Prostate gland (tissue), 2 donors: ENCODE measurements at regions not wholly inside any gene's neighbourhood (a gene's known extent, or its start where the extent isn't known, plus 50 kb on each side); places are given as distances from the start of the nearest gene placed in this dataset.

Experiments used
- DNase-seq: peaks from one replicate; pipeline ENCODE4 v3.0.0-alpha.2; 2019; ENCODE audit warnings: low spot score
- H3K27ac ChIP-seq, 2 donors: fragments of 200-600 bp; sonication (generic); 2 replicates each; pipeline ENCODE4 v1.5.1; 2017 to 2019
- H3K27me3 ChIP-seq: fragments of 200-600 bp; sonication (generic); replicated peaks from 2 replicates; pipeline ENCODE4 v1.5.1; 2019; ENCODE audit not compliant: insufficient read depth
- H3K36me3 ChIP-seq, 2 donors: fragments of 200-600 bp; sonication (generic); 1 replicate in 1 of 2; 2 replicates in 1 of 2; pipeline versions ENCODE4 v1.5.1 to v1.8.1; 2017 to 2019
- H3K4me1 ChIP-seq: fragments of 200-600 bp; sonication (generic); replicated peaks from 2 replicates; pipeline ENCODE4 v1.5.1; 2019
- H3K4me3 ChIP-seq, 2 donors: fragments of 200-600 bp; sonication (generic); 2 replicates each; pipeline ENCODE4 v1.5.1; 2017 to 2019
- H3K9me3 ChIP-seq: fragments of 200-600 bp; sonication (generic); 2 replicates; pipeline ENCODE4 v1.5.1; 2017
- CTCF ChIP-seq, 4 experiments: fragments of 200-600 bp in 2 of 4; fragments of 450-650 bp in 2 of 4; sonication (generic) in 2 of 4; IDR thresholded peaks; 1 replicate in 3 of 4; 2 replicates in 1 of 4; pipeline ENCODE4 v1.5.1; 2016 to 2019; ENCODE audit warnings: antibody characterized with exemption in 4 of 4, mild to moderate bottlenecking in 2 of 4, moderate library complexity in 2 of 4
- POLR2A ChIP-seq: fragments of 450-650 bp; IDR thresholded peaks from one replicate; pipeline ENCODE4 v1.6.1; 2016; ENCODE audit warnings: antibody characterized with exemption, mild to moderate bottlenecking
- POLR2AphosphoS5 ChIP-seq: sonication (generic); formaldehyde crosslinking; IDR thresholded peaks from one replicate; pipeline ENCODE4 v1.6.1; 2017; ENCODE audit warnings: antibody characterized with exemption
- WGBS: methylation state at CpG from one replicate; pipeline ENCODE4 v1.1.5; 2018; 5-methylcytosine and 5-hydroxymethylcytosine counted together
- intact Hi-C: fragments of 100-400 bp; cut with DNase I; formaldehyde crosslinking; loops from one replicate; pipeline ENCODE4 v1.14.2; 2022

GRCh38 chr4:20576861-20577260 is 123.4 kb upstream of the PACRGL start:
- Histone ChIP-seq H3K9me3 (no peaks in the 10 kb centered on the region), H3K36me3 (no peaks in the 10 kb centered on the region), H3K4me1 (no peaks in the 10 kb centered on the region), H3K4me3 (no peak overlapping the region), H3K27me3 (no peaks in the 10 kb centered on the region), H3K27ac (no peak overlapping the region)
- DNase-seq, result no peak
- intact Hi-C loops, result no loop called here
- no peak for TF ChIP-seq POLR2AphosphoS5
- no peak for TF ChIP-seq CTCF (IDR thresholded peaks at IDR 0.05)
- no peak for TF ChIP-seq POLR2A

GRCh38 chr4:20577702-20578101 is 122.6 kb upstream of the PACRGL start:
- intact Hi-C loops, result no loop called here
- H3K27me3 ChIP-seq, result no peaks in the 10 kb centered on the region
- WGBS, result 89% methylated on average over 2 of the region's 2 CpGs

GRCh38 chr4:20580907-20581306 is 119.4 kb upstream of the PACRGL start:
- WGBS, result 87% methylated on average over 2 of the region's 2 CpGs
- H3K27me3 ChIP-seq, result no peaks in the 10 kb centered on the region
- no peak overlapping the region for H3K27ac ChIP-seq
- H3K4me1 ChIP-seq, result no peaks in the 10 kb centered on the region
- no peak for DNase-seq
- H3K4me3 ChIP-seq, result no peak overlapping the region
- no peaks in the 10 kb centered on the region for H3K9me3 ChIP-seq
- no peaks in the 10 kb centered on the region for H3K36me3 ChIP-seq
- TF ChIP-seq POLR2AphosphoS5 (no peak), POLR2A (no peak), CTCF (IDR thresholded peaks at IDR 0.05) (no peak)
- intact Hi-C loops, result no loop called here

More at GRCh38 chr4:20577702-20578101, 122.6 kb upstream of the PACRGL start:
- Histone ChIP-seq H3K9me3 (no peaks in the 10 kb centered on the region), H3K27ac (no peak overlapping the region), H3K4me3 (no peak overlapping the region), H3K4me1 (no peaks in the 10 kb centered on the region), H3K36me3 (no peaks in the 10 kb centered on the region)
- TF ChIP-seq POLR2A, result no peak
- TF ChIP-seq POLR2AphosphoS5, result no peak
- no peak for TF ChIP-seq CTCF (IDR thresholded peaks at IDR 0.05)
- DNase-seq, result no peak

- no peaks in the 10 kb centered on the region for H3K27me3 ChIP-seq
- H3K27ac ChIP-seq, result no peak overlapping the region
- WGBS, result 95% methylated on average over 1 of the region's 1 CpG
- no peaks in the 10 kb centered on the region for H3K36me3 ChIP-seq
- intact Hi-C loops, result no loop called here
- H3K4me1 ChIP-seq, result no peaks in the 10 kb centered on the region
- no peak for DNase-seq
- TF ChIP-seq POLR2AphosphoS5 (no peak), POLR2A (no peak), CTCF (IDR thresholded peaks at IDR 0.05) (no peak)
- H3K9me3 ChIP-seq, result no peaks in the 10 kb centered on the region
- H3K4me3 ChIP-seq, result no peak overlapping the region
These were observed 110.8 kb upstream of the PACRGL start for GRCh38 chr4:20589436-20589835.

- Histone ChIP-seq H3K9me3 (no peaks in the 10 kb centered on the region), H3K27ac (no peak overlapping the region), H3K36me3 (no peaks in the 10 kb centered on the region), H3K4me3 (no peak overlapping the region), H3K27me3 (no peaks in the 10 kb centered on the region), H3K4me1 (no peaks in the 10 kb centered on the region)
- DNase-seq, result no peak
- no peak for TF ChIP-seq POLR2A
- TF ChIP-seq CTCF (IDR thresholded peaks at IDR 0.05), result no peak
- no peak for TF ChIP-seq POLR2AphosphoS5
- WGBS, result 58% methylated on average over 2 of the region's 2 CpGs
- intact Hi-C loops, result no loop called here
These were observed 109.4 kb upstream of the PACRGL start for GRCh38 chr4:20590849-20591248.
